NCI-H2107 treated with DMSO at 0.1 percent for 48 hours (cell line): ENCODE measurements at regions not wholly inside any gene's neighbourhood (a gene's known extent, or its start where the extent isn't known, plus 50 kb on each side); places are given as distances from the start of the nearest gene placed in this dataset.

ENCODE experiments used
- DNase-seq: peaks from one replicate; lab custom pipeline; 2025; ENCODE audit not compliant: unreplicated experiment; lab: John Stamatoyannopoulos, UW

GRCh38 chr9:108656566-108656965, 199.2 kb downstream of the ACTL7B start:
- DNase-seq, result no peak

- DNase-seq, result no peak
Observed at GRCh38 chr9:108655818-108656217, 200.0 kb downstream of the ACTL7B start.

- DNase-seq, result no peak
Observed at GRCh38 chr9:108654566-108654965, 201.2 kb downstream of the ACTL7B start.

GRCh38 chr9:108652851-108653250, 202.9 kb downstream of the ACTL7B start:
- DNase-seq, result no peak

- DNase-seq, result no peak
Observed at GRCh38 chr9:108650826-108651225, 205.0 kb downstream of the ACTL7B start.

- DNase-seq, result no peak
Observed at GRCh38 chr9:108645520-108645919, 210.3 kb downstream of the ACTL7B start.

- DNase-seq, result no peak
Observed at GRCh38 chr9:108643731-108644510, 211.9 kb downstream of the ACTL7B start.

GRCh38 chr9:108642871-108643270, 212.9 kb downstream of the ACTL7B start:
- no peak for DNase-seq

- DNase-seq, result no peak
Observed at GRCh38 chr9:108640230-108640629, 215.6 kb downstream of the ACTL7B start.

GRCh38 chr9:108639696-108640095, 216.1 kb downstream of the ACTL7B start:
- DNase-seq, result no peak

GRCh38 chr9:108639091-108639490, 216.7 kb downstream of the ACTL7B start:
- no peak for DNase-seq

GRCh38 chr9:108637340-108637739, 218.4 kb downstream of the ACTL7B start:
- no peak for DNase-seq

- no peak for DNase-seq
Observed at GRCh38 chr9:108636013-108636412, 219.8 kb downstream of the ACTL7B start.

- no peak for DNase-seq
Observed at GRCh38 chr9:108634672-108635462, 220.9 kb downstream of the ACTL7B start.

- peak; percentile 10 for DNase-seq
Observed at GRCh38 chr9:108634204-108634603, 221.6 kb downstream of the ACTL7B start.

GRCh38 chr9:108631496-108632285, 224.1 kb downstream of the ACTL7B start:
- DNase-seq, result no peak

- DNase-seq, result no peak
Observed at GRCh38 chr9:108628316-108628715, 227.5 kb downstream of the ACTL7B start.

- DNase-seq, result no peak
Observed at GRCh38 chr9:108626743-108627142, 229.0 kb downstream of the ACTL7B start.

GRCh38 chr9:108621991-108622855, 233.6 kb downstream of the ACTL7B start:
- DNase-seq, result no peak

GRCh38 chr9:108620767-108621166, 235.0 kb downstream of the ACTL7B start:
- no peak for DNase-seq
